GM12874 (cell line): ENCODE measurements at regions not wholly inside any gene's neighbourhood (a gene's known extent, or its start where the extent isn't known, plus 50 kb on each side); places are given as distances from the start of the nearest gene placed in this dataset.

ENCODE experiments used
- TF ChIP-seq, protein P1 (sequence below): IDR thresholded peaks from 2 replicates; pipeline ENCODE4 v1.5.1; 2011; ENCODE audit warnings: low read depth, mild to moderate bottlenecking, control low read depth, low read length, moderate library complexity; ENCODE audit not compliant: insufficient read depth

- TF ChIP-seq, protein P1, sequence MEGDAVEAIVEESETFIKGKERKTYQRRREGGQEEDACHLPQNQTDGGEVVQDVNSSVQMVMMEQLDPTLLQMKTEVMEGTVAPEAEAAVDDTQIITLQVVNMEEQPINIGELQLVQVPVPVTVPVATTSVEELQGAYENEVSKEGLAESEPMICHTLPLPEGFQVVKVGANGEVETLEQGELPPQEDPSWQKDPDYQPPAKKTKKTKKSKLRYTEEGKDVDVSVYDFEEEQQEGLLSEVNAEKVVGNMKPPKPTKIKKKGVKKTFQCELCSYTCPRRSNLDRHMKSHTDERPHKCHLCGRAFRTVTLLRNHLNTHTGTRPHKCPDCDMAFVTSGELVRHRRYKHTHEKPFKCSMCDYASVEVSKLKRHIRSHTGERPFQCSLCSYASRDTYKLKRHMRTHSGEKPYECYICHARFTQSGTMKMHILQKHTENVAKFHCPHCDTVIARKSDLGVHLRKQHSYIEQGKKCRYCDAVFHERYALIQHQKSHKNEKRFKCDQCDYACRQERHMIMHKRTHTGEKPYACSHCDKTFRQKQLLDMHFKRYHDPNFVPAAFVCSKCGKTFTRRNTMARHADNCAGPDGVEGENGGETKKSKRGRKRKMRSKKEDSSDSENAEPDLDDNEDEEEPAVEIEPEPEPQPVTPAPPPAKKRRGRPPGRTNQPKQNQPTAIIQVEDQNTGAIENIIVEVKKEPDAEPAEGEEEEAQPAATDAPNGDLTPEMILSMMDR, result no peak
Observed at GRCh38 chr12:94754653-94755052, 104.3 kb upstream of the TMCC3 start.

- TF ChIP-seq, protein P1, result no peak
Observed at GRCh38 chr12:94753036-94753679, 102.8 kb upstream of the TMCC3 start.

DNA sequence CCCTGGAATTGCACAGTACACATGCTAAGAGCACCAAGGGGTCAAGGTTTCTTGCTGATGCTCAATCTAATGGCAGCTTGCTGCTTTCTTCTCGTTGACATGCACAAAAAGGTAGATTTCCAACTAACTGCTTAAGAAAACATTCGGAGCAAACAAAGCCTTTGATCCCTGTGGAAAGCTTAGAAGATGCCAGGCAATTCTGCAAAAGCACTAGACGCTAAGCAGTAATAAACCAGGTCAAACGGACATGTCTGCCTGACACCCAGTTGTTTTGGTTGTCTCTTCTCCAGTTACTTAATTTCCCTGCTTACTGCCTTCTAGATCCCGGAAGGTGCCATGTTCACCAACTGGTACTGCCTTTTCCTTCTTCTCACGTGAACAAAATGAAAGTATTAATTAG lies 100.5 kb upstream of the TMCC3 start:
- TF ChIP-seq, protein P1, result no peak

DNA sequence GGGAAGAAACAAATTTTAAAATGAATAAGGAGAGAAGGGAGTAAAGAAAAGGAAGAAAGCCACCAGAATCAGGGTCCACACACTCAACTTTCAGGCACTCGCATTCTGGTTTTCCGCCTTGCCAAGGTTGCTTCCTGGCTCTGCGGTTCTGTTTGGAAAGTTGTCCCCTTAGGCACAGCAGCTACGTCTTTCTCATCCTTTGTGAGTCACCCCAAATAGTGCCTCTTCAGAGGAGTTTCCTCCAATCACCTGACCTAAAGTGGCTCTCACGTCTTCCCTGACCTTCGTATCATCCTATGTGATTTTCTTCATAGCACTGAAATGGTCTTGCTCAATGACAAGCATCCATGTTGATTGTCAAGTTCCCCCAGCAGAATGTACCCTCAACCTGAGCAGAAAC lies 99.5 kb upstream of the TMCC3 start:
- TF ChIP-seq, protein P1, result no peak

- TF ChIP-seq, protein P1, result no peak
Observed at GRCh38 chr12:94749455-94749854, 99.1 kb upstream of the TMCC3 start.

GRCh38 chr12:94748726-94749421 lies 98.5 kb upstream of the TMCC3 start:
- TF ChIP-seq, protein P1, result no peak

DNA sequence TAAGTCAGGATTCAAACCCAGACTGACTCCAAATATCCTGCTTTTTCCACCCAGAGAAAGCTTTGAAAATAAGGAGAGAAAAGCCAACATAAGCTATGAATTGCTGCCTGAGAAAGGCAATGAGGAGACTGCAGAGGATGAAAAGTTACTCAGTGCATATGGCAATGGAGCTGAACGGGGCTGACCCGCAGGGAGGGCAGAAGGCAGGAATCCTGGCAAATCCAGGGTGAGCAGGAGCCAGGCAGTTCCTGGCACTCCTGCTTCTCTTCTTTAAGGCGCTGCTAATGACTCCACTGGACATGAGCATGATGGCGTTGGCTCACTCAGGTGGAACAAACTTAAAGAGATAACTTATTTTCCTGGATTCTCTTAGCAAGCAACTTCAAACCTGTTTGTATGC lies 95.2 kb upstream of the TMCC3 start:
- TF ChIP-seq, protein P1, result no peak
